ENCODE measurements at regions not wholly inside any gene's neighbourhood (a gene's known extent, or its start where the extent isn't known, plus 50 kb on each side); places are given as distances from the start of the nearest gene placed in this dataset.
"Not testable (repeated sequence)": the region's sequence is repeated elsewhere in the genome, so short reads cannot be mapped to it uniquely, and the experiment has no call there.

GRCh38 chr5:32951878-32952277 is 240.8 kb downstream of the NPR3 start:
- Histone ChIP-seq H3K4me1 (ENCODE audit: control insufficient read depth in 4 of 4, insufficient read depth in 4 of 4, low read length in 3 of 4) (no peaks in the 10 kb centered on the region), H3K9me3 (ENCODE audit: control insufficient read depth in 4 of 4, low read length in 3 of 4) (no peaks in the 10 kb centered on the region), H3K9ac (ENCODE audit: low read depth in 1 of 2, low read length in 2 of 2) (no peak overlapping the region), H3K36me3 (ENCODE audit: control insufficient read depth in 4 of 4, insufficient read depth in 3 of 4, low read depth in 1 of 4, low read length in 3 of 4) (no peaks in the 10 kb centered on the region), H3K4me3 (ENCODE audit: low read depth in 1 of 3, low read length in 3 of 3) (no peak overlapping the region), H3K27ac (ENCODE audit: low read depth in 1 of 2, low read length in 2 of 2) (no peak overlapping the region), H3K27me3 (ENCODE audit: control insufficient read depth in 4 of 4, insufficient read depth in 4 of 4, low read length in 3 of 4) (no peaks in the 10 kb centered on the region)
- DNase-seq (ENCODE audit: low spot score) = no peak
- WGBS = 93% methylated on average over 2 of the region's 2 CpGs
- TF ChIP-seq YY1 (IDR thresholded peaks at IDR 0.05) (no peak), SP1 (IDR thresholded peaks at IDR 0.05) (no peak), RAD21 (IDR thresholded peaks at IDR 0.05) (no peak), TAF1 (conservative IDR thresholded peaks at IDR 0.05) (no peak), FOXA2 (IDR thresholded peaks at IDR 0.05) (no peak), EGR1 (IDR thresholded peaks at IDR 0.05; ENCODE audit: low read depth in 2 of 2) (no peak), JUND (IDR thresholded peaks at IDR 0.05) (no peak), NR2F2 (IDR thresholded peaks at IDR 0.05) (no peak)
- TF ChIP-seq, protein P1, sequence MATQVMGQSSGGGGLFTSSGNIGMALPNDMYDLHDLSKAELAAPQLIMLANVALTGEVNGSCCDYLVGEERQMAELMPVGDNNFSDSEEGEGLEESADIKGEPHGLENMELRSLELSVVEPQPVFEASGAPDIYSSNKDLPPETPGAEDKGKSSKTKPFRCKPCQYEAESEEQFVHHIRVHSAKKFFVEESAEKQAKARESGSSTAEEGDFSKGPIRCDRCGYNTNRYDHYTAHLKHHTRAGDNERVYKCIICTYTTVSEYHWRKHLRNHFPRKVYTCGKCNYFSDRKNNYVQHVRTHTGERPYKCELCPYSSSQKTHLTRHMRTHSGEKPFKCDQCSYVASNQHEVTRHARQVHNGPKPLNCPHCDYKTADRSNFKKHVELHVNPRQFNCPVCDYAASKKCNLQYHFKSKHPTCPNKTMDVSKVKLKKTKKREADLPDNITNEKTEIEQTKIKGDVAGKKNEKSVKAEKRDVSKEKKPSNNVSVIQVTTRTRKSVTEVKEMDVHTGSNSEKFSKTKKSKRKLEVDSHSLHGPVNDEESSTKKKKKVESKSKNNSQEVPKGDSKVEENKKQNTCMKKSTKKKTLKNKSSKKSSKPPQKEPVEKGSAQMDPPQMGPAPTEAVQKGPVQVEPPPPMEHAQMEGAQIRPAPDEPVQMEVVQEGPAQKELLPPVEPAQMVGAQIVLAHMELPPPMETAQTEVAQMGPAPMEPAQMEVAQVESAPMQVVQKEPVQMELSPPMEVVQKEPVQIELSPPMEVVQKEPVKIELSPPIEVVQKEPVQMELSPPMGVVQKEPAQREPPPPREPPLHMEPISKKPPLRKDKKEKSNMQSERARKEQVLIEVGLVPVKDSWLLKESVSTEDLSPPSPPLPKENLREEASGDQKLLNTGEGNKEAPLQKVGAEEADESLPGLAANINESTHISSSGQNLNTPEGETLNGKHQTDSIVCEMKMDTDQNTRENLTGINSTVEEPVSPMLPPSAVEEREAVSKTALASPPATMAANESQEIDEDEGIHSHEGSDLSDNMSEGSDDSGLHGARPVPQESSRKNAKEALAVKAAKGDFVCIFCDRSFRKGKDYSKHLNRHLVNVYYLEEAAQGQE (IDR thresholded peaks at IDR 0.05) = no peak

DNA sequence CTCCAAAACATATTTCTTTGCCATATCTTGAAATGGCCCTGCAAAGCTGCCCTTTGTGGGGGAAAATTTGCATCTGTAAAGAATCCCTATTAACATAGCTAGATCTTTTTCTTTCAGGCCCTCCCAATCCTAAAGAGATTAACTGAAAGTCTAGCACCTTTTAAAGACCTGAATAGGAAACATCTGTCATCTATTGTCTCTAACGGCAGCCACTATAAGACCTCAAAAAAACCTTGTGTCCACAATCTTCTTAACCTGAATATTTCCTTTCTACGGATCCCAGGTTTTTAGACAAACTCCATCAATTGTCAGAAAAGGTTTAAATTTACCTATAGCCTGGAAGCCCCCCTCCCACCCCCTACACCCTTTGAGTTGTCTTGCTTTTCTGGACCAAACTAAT is 241.3 kb downstream of the NPR3 start:
- not testable (repeated sequence) for H3K4me1 ChIP-seq (ENCODE audit: control insufficient read depth in 4 of 4, insufficient read depth in 4 of 4, low read length in 3 of 4); H3K4me3 ChIP-seq (ENCODE audit: low read depth in 1 of 3, low read length in 3 of 3); H3K9ac ChIP-seq (ENCODE audit: low read depth in 1 of 2, low read length in 2 of 2); DNase-seq (ENCODE audit: low spot score); H3K9me3 ChIP-seq (ENCODE audit: control insufficient read depth in 4 of 4, low read length in 3 of 4); H3K27ac ChIP-seq (ENCODE audit: low read depth in 1 of 2, low read length in 2 of 2); H3K27me3 ChIP-seq (ENCODE audit: control insufficient read depth in 4 of 4, insufficient read depth in 4 of 4, low read length in 3 of 4); H3K36me3 ChIP-seq (ENCODE audit: control insufficient read depth in 4 of 4, insufficient read depth in 3 of 4, low read depth in 1 of 4, low read length in 3 of 4)
- WGBS = 78% methylated on average over 2 of the region's 2 CpGs

- 45% methylated on average over 1 of the region's 1 CpG for WGBS
- TF ChIP-seq RXRA (IDR thresholded peaks at IDR 0.05) (no peak), TAF1 (conservative IDR thresholded peaks at IDR 0.05) (no peak), RAD21 (IDR thresholded peaks at IDR 0.05) (no peak), FOXA1 (IDR thresholded peaks at IDR 0.05) (no peak)
Measured at GRCh38 chr5:32953694-32954093, 242.6 kb downstream of the NPR3 start.

GRCh38 chr5:32955814-32956213 is 244.7 kb downstream of the NPR3 start:
- no peak for DNase-seq (ENCODE audit: low spot score)
- Histone ChIP-seq H3K36me3 (ENCODE audit: control insufficient read depth in 4 of 4, insufficient read depth in 3 of 4, low read depth in 1 of 4, low read length in 3 of 4) (no peaks in the 10 kb centered on the region), H3K4me1 (ENCODE audit: control insufficient read depth in 4 of 4, insufficient read depth in 4 of 4, low read length in 3 of 4) (no peaks in the 10 kb centered on the region), H3K27ac (ENCODE audit: low read depth in 1 of 2, low read length in 2 of 2) (no peak overlapping the region), H3K27me3 (ENCODE audit: control insufficient read depth in 4 of 4, insufficient read depth in 4 of 4, low read length in 3 of 4) (no peaks in the 10 kb centered on the region), H3K9ac (ENCODE audit: low read depth in 1 of 2, low read length in 2 of 2) (no peak overlapping the region), H3K4me3 (ENCODE audit: low read depth in 1 of 3, low read length in 3 of 3) (no peak overlapping the region), H3K9me3 (ENCODE audit: control insufficient read depth in 4 of 4, low read length in 3 of 4) (no peaks in the 10 kb centered on the region)
- 57% methylated on average over 1 of the region's 1 CpG for WGBS
- TF ChIP-seq NR2F2 (IDR thresholded peaks at IDR 0.05) (peak; percentile 45), JUND (IDR thresholded peaks at IDR 0.05) (no peak), YY1 (IDR thresholded peaks at IDR 0.05) (no peak)
- TF ChIP-seq, protein P2, sequence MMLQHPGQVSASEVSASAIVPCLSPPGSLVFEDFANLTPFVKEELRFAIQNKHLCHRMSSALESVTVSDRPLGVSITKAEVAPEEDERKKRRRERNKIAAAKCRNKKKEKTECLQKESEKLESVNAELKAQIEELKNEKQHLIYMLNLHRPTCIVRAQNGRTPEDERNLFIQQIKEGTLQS (IDR thresholded peaks at IDR 0.05) = no peak

More at GRCh38 chr5:32953694-32954093, 242.6 kb downstream of the NPR3 start:
- no peak overlapping the region for H3K27ac ChIP-seq (ENCODE audit: low read depth in 1 of 2, low read length in 2 of 2)
- no peaks in the 10 kb centered on the region for H3K9me3 ChIP-seq (ENCODE audit: control insufficient read depth in 4 of 4, low read length in 3 of 4)
- no peak overlapping the region for H3K9ac ChIP-seq (ENCODE audit: low read depth in 1 of 2, low read length in 2 of 2)
- H3K4me3 ChIP-seq (ENCODE audit: low read depth in 1 of 3, low read length in 3 of 3) = no peak overlapping the region
- H3K27me3 ChIP-seq (ENCODE audit: control insufficient read depth in 4 of 4, insufficient read depth in 4 of 4, low read length in 3 of 4) = no peaks in the 10 kb centered on the region
- DNase-seq (ENCODE audit: low spot score) = no peak
- H3K4me1 ChIP-seq (ENCODE audit: control insufficient read depth in 4 of 4, insufficient read depth in 4 of 4, low read length in 3 of 4) = no peaks in the 10 kb centered on the region
- H3K36me3 ChIP-seq (ENCODE audit: control insufficient read depth in 4 of 4, insufficient read depth in 3 of 4, low read depth in 1 of 4, low read length in 3 of 4) = no peaks in the 10 kb centered on the region
